ENCODE measurements at regions not wholly inside any gene's neighbourhood (a gene's known extent, or its start where the extent isn't known, plus 50 kb on each side); places are given as distances from the start of the nearest gene placed in this dataset.

DNA sequence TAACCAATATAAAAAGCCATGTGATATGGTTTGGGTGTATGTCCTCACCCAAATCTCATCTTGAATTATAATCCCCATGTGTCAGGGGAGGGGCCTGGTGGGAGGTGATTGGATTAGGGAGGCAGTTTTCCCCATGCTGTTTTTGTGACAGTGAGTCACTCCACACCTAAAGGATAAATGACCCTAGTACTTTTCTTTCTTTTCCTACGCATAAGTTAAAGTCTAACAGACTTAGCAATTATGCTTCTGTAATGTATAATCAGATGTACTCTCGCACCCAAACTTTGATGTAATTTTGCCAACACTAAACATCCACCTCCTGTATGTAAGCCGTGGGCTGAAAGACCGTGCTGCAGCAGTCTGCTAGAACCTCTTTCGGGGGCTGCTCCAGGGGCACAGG, 97.2 kb upstream of the DSEL start:
- Histone ChIP-seq H3K23me2 (ENCODE audit: low read depth, low read length) (no peaks in the 10 kb centered on the region), H4K8ac (ENCODE audit: extremely low read depth, insufficient read depth, low read length) (no peak overlapping the region), H3K14ac (ENCODE audit: insufficient read length) (no peak overlapping the region), H2BK5ac (ENCODE audit: low read depth, low read length) (no peak overlapping the region), H2AK5ac (ENCODE audit: low read depth, low read length) (no peak overlapping the region), H3K4me1 (replicated peaks in 1 of 4; ENCODE audit: control insufficient read depth in 3 of 4, insufficient read depth in 4 of 4, low read length in 3 of 4) (peaks cover 0 to 4% (median 0%) of the 10 kb centered on the region in 4 experiments; a peak in 1 of 7 replicates), H3K9ac (replicated peaks in 1 of 4; ENCODE audit: extremely low read depth in 1 of 4, low read depth in 3 of 4, low read length in 3 of 4) (no peak overlapping the region), H2BK15ac (ENCODE audit: low read length) (no peak overlapping the region), H3K36me3 (ENCODE audit: control insufficient read depth in 2 of 4, insufficient read depth in 4 of 4, low read length in 3 of 4) (no peaks in the 10 kb centered on the region), H3K79me1 (ENCODE audit: low read depth, low read length) (no peaks in the 10 kb centered on the region), H2BK20ac (ENCODE audit: low read length) (no peak overlapping the region), H3K27me3 (replicated peaks in 1 of 4; ENCODE audit: control insufficient read depth in 3 of 4, extremely low read depth in 1 of 4, insufficient read depth in 3 of 4, low read length in 3 of 4) (no peaks in the 10 kb centered on the region), H2AFZ (ENCODE audit: low read length) (no peak overlapping the region), H4K91ac (replicated peaks; ENCODE audit: insufficient read length, low read length) (no peak overlapping the region), H3K4ac (replicated peaks; ENCODE audit: insufficient read length, low read depth, low read length) (no peak overlapping the region), H3K4me2 (ENCODE audit: insufficient read depth in 1 of 2, low read depth in 2 of 2, low read length in 2 of 2) (no peak overlapping the region), H2BK12ac (ENCODE audit: low read depth, low read length) (no peak overlapping the region), H2BK120ac (replicated peaks; ENCODE audit: low read depth, low read length) (no peak overlapping the region), H3K23ac (ENCODE audit: insufficient read length) (no peak overlapping the region), H3K79me2 (ENCODE audit: control insufficient read depth in 1 of 2, insufficient read depth in 2 of 2, low read length in 2 of 2) (no peaks in the 10 kb centered on the region), H3K4me3 (ENCODE audit: extremely low read depth in 1 of 4, insufficient read depth in 2 of 4, low read depth in 3 of 4, low read length in 4 of 4) (no peak overlapping the region), H3K56ac (replicated peaks; ENCODE audit: insufficient read length, low read depth, low read length) (no peak overlapping the region), H4K20me1 (replicated peaks in 1 of 2; ENCODE audit: control insufficient read depth in 1 of 2, insufficient read depth in 2 of 2, low read length in 2 of 2) (no peaks in the 10 kb centered on the region), H3K27ac (ENCODE audit: low read depth, low read length) (no peak overlapping the region), H4K5ac (ENCODE audit: insufficient read length, low read depth, low read length) (no peak overlapping the region), H3K18ac (ENCODE audit: extremely low read depth, low read length) (no peak overlapping the region), H3K9me3 (ENCODE audit: insufficient read depth in 2 of 2, low read depth in 1 of 2, low read length in 1 of 2) (no peaks in the 10 kb centered on the region)
- 94% methylated on average over 5 of the region's 5 CpGs; no CpG with 5 or more reads in 1 of the 2 experiments for WGBS, 2 experiments (ENCODE audit: extremely low coverage in 1 of 2, insufficient coverage in 1 of 2, insufficient read length in 1 of 2, insufficient replicate concordance in 2 of 2, low coverage in 1 of 2, low lambda C conversion rate in 2 of 2, missing lambda C conversion rate in 1 of 2)
- ChIA-PET CTCF (ENCODE audit: partially characterized antibody) (no interaction called here), POLR2A (ENCODE audit: partially characterized antibody) (no interaction called here)
- FAIRE-seq (no peak), DNase-seq (ENCODE audit: low read depth in 1 of 2, low spot score in 2 of 2) (no peak)
- no peak for TF ChIP-seq RBBP5 (IDR thresholded peaks at IDR 0.05; ENCODE audit: borderline replicate concordance, low read depth, low read length)
- TF ChIP-seq CHD2 (IDR thresholded peaks at IDR 0.05; ENCODE audit: low read length), result no peak
- no peak for TF ChIP-seq BCL11A (IDR thresholded peaks at IDR 0.05; ENCODE audit: low read depth in 2 of 2, low read length in 2 of 2)
- TF ChIP-seq CBX5 (IDR thresholded peaks at IDR 0.05; ENCODE audit: low read depth, low read length), result no peak
- TF ChIP-seq TCF12 (IDR thresholded peaks at IDR 0.05; ENCODE audit: low read depth, low read length), result no peak
- no peak for TF ChIP-seq RAD21 (IDR thresholded peaks at IDR 0.05 in 1 of 2, conservative IDR thresholded peaks at IDR 0.05 in 1 of 2; ENCODE audit: low read depth in 2 of 2, low read length in 2 of 2)
- TF ChIP-seq POLR2AphosphoS5 (IDR thresholded peaks at IDR 0.05; ENCODE audit: low read depth, low read length), result no peak
- TF ChIP-seq RXRA (IDR thresholded peaks at IDR 0.05; ENCODE audit: insufficient read depth, low read depth, low read length), result no peak
- TF ChIP-seq, protein P1, sequence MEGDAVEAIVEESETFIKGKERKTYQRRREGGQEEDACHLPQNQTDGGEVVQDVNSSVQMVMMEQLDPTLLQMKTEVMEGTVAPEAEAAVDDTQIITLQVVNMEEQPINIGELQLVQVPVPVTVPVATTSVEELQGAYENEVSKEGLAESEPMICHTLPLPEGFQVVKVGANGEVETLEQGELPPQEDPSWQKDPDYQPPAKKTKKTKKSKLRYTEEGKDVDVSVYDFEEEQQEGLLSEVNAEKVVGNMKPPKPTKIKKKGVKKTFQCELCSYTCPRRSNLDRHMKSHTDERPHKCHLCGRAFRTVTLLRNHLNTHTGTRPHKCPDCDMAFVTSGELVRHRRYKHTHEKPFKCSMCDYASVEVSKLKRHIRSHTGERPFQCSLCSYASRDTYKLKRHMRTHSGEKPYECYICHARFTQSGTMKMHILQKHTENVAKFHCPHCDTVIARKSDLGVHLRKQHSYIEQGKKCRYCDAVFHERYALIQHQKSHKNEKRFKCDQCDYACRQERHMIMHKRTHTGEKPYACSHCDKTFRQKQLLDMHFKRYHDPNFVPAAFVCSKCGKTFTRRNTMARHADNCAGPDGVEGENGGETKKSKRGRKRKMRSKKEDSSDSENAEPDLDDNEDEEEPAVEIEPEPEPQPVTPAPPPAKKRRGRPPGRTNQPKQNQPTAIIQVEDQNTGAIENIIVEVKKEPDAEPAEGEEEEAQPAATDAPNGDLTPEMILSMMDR (IDR thresholded peaks at IDR 0.05; ENCODE audit: control extremely low read depth in 1 of 3, insufficient read depth in 1 of 3, low read depth in 1 of 3, low read length in 3 of 3), result no peak
- no peak for TF ChIP-seq TAF1 (IDR thresholded peaks at IDR 0.05; ENCODE audit: low read depth, low read length)
